ENCODE measurements at regions not wholly inside any gene's neighbourhood (a gene's known extent, or its start where the extent isn't known, plus 50 kb on each side); places are given as distances from the start of the nearest gene placed in this dataset.

DNA sequence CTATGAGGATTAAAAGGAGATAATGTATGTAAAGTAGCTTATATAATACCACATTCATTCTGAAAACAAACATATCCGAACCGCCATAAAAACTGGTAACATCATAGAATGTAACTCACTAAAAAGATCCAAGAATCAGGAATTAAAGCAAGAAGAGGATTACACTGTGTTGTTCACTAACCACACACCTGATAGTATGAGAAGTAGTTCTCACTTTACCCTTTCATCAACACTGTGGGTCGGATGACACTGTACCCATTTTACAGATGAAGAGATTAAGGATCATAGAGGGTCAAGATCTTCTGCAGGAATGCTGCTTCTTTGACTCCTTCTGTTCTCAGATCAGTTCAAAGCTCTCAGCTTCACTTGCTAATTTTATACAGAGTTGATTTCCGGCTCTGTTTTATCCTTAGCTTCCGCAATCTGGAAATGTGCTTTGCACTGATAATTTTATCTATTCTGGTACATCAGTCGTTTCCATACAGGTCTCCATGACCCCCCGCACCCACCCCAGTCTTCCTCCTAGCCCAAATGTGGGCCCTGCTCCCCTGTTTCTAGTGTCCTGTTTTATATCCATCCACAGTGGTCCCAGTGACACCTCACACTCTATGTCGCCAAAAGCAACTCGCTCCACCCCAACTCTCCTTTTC is 288.6 kb upstream of the CCL2 start:
- TF ChIP-seq GATA3 (IDR thresholded peaks at IDR 0.05; ENCODE audit: low read depth, low read length), result no peak
- TF ChIP-seq GATA2 (IDR thresholded peaks at IDR 0.05; ENCODE audit: low read depth, low read length), result no peak
